GM23338 (cell line): ENCODE measurements at regions not wholly inside any gene's neighbourhood (a gene's known extent, or its start where the extent isn't known, plus 50 kb on each side); places are given as distances from the start of the nearest gene placed in this dataset.

Experiments
- CREB1 ChIP-seq: fragments of 250-450 bp; sonication (Bioruptor Pico); IDR thresholded peaks from 2 replicates; pipeline ENCODE4 v1.5.0; 2020; ENCODE audit warnings: low read depth, mild to moderate bottlenecking, moderate library complexity
- EZH2 ChIP-seq: fragments of 200-600 bp; sonication (generic); IDR thresholded peaks from one replicate; pipeline ENCODE4 v1.8.0; 2017; ENCODE audit warnings: antibody characterized with exemption, mild to moderate bottlenecking, low read depth; ENCODE audit not compliant: unreplicated experiment
- EZH2phosphoT487 ChIP-seq: fragments of 200-600 bp; sonication (generic); IDR thresholded peaks from one replicate; pipeline ENCODE4 v1.8.1; 2018; ENCODE audit warnings: antibody characterized with exemption; ENCODE audit not compliant: unreplicated experiment
- JUNB ChIP-seq: IDR thresholded peaks from one replicate; pipeline ENCODE4 v1.6.1; 2016; ENCODE audit warnings: antibody characterized with exemption; ENCODE audit not compliant: unreplicated experiment
- NANOG ChIP-seq: IDR thresholded peaks from 2 replicates; pipeline ENCODE4 v1.6.1; 2016; ENCODE audit warnings: antibody characterized with exemption, borderline replicate concordance
- POLR2AphosphoS5 ChIP-seq: IDR thresholded peaks from 2 replicates; pipeline ENCODE4 v1.6.1; 2016; ENCODE audit warnings: antibody characterized with exemption, low read depth
- STAT1 ChIP-seq: IDR thresholded peaks from one replicate; pipeline ENCODE4 v1.6.1; 2016; ENCODE audit warnings: antibody characterized with exemption; ENCODE audit not compliant: unreplicated experiment
- ZNF331 ChIP-seq: fragments of 250-450 bp; sonication (Bioruptor Pico); IDR thresholded peaks from 2 replicates; pipeline ENCODE4 v1.5.0; 2020; ENCODE audit warnings: low read depth, mild to moderate bottlenecking, moderate library complexity
- TF ChIP-seq, protein P1 (sequence below), 2 experiments: fragments of 200-600 bp in 1 of 2; sonication (generic) in 1 of 2; conservative IDR thresholded peaks; 2 replicates each; pipeline versions ENCODE4 v1.5.1 to v1.6.1; 2016 to 2017; ENCODE audit warnings: antibody characterized with exemption in 2 of 2, low read depth in 2 of 2, mild to moderate bottlenecking in 2 of 2, moderate library complexity in 1 of 2
- TF ChIP-seq, protein P2 (sequence below): fragments of 250-450 bp; sonication (Bioruptor Pico); IDR thresholded peaks from 2 replicates; pipeline ENCODE4 v1.5.0; 2020; ENCODE audit warnings: mild to moderate bottlenecking, moderate library complexity
- TF ChIP-seq, protein P3 (sequence below): IDR thresholded peaks from one replicate; pipeline ENCODE4 v1.6.1; 2018; ENCODE audit warnings: antibody characterized with exemption; ENCODE audit not compliant: unreplicated experiment
- TF ChIP-seq, protein P4 (sequence below): IDR thresholded peaks from 2 replicates; pipeline ENCODE4 v1.6.1; 2016; ENCODE audit warnings: antibody characterized with exemption

GRCh38 chr3:139110072-139110830 is 65.6 kb upstream of the PRR23C start:
- TF ChIP-seq, protein P1, sequence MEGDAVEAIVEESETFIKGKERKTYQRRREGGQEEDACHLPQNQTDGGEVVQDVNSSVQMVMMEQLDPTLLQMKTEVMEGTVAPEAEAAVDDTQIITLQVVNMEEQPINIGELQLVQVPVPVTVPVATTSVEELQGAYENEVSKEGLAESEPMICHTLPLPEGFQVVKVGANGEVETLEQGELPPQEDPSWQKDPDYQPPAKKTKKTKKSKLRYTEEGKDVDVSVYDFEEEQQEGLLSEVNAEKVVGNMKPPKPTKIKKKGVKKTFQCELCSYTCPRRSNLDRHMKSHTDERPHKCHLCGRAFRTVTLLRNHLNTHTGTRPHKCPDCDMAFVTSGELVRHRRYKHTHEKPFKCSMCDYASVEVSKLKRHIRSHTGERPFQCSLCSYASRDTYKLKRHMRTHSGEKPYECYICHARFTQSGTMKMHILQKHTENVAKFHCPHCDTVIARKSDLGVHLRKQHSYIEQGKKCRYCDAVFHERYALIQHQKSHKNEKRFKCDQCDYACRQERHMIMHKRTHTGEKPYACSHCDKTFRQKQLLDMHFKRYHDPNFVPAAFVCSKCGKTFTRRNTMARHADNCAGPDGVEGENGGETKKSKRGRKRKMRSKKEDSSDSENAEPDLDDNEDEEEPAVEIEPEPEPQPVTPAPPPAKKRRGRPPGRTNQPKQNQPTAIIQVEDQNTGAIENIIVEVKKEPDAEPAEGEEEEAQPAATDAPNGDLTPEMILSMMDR (conservative IDR thresholded peaks at IDR 0.05; ENCODE audit: low read depth in 2 of 2), result no peak
- TF ChIP-seq EZH2 (no peak), CREB1 (CRISPR knock-in tag) (no peak), JUNB (no peak), POLR2AphosphoS5 (no peak), NANOG (no peak), EZH2phosphoT487 (no peak), STAT1 (no peak), ZNF331 (CRISPR knock-in tag) (no peak)
- TF ChIP-seq, protein P2, sequence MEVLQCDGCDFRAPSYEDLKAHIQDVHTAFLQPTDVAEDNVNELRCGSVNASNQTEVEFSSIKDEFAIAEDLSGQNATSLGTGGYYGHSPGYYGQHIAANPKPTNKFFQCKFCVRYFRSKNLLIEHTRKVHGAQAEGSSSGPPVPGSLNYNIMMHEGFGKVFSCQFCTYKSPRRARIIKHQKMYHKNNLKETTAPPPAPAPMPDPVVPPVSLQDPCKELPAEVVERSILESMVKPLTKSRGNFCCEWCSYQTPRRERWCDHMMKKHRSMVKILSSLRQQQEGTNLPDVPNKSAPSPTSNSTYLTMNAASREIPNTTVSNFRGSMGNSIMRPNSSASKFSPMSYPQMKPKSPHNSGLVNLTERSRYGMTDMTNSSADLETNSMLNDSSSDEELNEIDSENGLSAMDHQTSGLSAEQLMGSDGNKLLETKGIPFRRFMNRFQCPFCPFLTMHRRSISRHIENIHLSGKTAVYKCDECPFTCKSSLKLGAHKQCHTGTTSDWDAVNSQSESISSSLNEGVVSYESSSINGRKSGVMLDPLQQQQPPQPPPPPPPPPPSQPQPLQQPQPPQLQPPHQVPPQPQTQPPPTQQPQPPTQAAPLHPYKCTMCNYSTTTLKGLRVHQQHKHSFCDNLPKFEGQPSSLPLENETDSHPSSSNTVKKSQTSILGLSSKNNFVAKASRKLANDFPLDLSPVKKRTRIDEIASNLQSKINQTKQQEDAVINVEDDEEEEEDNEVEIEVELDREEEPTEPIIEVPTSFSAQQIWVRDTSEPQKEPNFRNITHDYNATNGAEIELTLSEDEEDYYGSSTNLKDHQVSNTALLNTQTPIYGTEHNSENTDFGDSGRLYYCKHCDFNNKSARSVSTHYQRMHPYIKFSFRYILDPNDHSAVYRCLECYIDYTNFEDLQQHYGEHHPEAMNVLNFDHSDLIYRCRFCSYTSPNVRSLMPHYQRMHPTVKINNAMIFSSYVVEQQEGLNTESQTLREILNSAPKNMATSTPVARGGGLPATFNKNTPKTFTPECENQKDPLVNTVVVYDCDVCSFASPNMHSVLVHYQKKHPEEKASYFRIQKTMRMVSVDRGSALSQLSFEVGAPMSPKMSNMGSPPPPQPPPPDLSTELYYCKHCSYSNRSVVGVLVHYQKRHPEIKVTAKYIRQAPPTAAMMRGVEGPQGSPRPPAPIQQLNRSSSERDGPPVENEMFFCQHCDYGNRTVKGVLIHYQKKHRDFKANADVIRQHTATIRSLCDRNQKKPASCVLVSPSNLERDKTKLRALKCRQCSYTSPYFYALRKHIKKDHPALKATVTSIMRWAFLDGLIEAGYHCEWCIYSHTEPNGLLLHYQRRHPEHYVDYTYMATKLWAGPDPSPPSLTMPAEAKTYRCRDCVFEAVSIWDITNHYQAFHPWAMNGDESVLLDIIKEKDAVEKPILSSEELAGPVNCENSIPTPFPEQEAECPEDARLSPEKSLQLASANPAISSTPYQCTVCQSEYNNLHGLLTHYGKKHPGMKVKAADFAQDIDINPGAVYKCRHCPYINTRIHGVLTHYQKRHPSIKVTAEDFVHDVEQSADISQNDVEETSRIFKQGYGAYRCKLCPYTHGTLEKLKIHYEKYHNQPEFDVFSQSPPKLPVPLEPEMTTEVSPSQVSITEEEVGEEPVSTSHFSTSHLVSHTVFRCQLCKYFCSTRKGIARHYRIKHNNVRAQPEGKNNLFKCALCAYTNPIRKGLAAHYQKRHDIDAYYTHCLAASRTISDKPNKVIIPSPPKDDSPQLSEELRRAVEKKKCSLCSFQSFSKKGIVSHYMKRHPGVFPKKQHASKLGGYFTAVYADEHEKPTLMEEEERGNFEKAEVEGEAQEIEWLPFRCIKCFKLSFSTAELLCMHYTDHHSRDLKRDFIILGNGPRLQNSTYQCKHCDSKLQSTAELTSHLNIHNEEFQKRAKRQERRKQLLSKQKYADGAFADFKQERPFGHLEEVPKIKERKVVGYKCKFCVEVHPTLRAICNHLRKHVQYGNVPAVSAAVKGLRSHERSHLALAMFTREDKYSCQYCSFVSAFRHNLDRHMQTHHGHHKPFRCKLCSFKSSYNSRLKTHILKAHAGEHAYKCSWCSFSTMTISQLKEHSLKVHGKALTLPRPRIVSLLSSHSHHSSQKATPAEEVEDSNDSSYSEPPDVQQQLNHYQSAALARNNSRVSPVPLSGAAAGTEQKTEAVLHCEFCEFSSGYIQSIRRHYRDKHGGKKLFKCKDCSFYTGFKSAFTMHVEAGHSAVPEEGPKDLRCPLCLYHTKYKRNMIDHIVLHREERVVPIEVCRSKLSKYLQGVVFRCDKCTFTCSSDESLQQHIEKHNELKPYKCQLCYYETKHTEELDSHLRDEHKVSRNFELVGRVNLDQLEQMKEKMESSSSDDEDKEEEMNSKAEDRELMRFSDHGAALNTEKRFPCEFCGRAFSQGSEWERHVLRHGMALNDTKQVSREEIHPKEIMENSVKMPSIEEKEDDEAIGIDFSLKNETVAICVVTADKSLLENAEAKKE, result no peak
- TF ChIP-seq, protein P3, sequence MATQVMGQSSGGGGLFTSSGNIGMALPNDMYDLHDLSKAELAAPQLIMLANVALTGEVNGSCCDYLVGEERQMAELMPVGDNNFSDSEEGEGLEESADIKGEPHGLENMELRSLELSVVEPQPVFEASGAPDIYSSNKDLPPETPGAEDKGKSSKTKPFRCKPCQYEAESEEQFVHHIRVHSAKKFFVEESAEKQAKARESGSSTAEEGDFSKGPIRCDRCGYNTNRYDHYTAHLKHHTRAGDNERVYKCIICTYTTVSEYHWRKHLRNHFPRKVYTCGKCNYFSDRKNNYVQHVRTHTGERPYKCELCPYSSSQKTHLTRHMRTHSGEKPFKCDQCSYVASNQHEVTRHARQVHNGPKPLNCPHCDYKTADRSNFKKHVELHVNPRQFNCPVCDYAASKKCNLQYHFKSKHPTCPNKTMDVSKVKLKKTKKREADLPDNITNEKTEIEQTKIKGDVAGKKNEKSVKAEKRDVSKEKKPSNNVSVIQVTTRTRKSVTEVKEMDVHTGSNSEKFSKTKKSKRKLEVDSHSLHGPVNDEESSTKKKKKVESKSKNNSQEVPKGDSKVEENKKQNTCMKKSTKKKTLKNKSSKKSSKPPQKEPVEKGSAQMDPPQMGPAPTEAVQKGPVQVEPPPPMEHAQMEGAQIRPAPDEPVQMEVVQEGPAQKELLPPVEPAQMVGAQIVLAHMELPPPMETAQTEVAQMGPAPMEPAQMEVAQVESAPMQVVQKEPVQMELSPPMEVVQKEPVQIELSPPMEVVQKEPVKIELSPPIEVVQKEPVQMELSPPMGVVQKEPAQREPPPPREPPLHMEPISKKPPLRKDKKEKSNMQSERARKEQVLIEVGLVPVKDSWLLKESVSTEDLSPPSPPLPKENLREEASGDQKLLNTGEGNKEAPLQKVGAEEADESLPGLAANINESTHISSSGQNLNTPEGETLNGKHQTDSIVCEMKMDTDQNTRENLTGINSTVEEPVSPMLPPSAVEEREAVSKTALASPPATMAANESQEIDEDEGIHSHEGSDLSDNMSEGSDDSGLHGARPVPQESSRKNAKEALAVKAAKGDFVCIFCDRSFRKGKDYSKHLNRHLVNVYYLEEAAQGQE, result no peak
- TF ChIP-seq, protein P4, sequence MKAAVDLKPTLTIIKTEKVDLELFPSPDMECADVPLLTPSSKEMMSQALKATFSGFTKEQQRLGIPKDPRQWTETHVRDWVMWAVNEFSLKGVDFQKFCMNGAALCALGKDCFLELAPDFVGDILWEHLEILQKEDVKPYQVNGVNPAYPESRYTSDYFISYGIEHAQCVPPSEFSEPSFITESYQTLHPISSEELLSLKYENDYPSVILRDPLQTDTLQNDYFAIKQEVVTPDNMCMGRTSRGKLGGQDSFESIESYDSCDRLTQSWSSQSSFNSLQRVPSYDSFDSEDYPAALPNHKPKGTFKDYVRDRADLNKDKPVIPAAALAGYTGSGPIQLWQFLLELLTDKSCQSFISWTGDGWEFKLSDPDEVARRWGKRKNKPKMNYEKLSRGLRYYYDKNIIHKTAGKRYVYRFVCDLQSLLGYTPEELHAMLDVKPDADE, result no peak
